ENCODE measurements at regions not wholly inside any gene's neighbourhood (a gene's known extent, or its start where the extent isn't known, plus 50 kb on each side); places are given as distances from the start of the nearest gene placed in this dataset.

- ChIA-PET POLR2A (ENCODE audit: low non-redundant PET) (no interaction called here), CTCF (no interaction called here)
- Histone ChIP-seq H3K27ac (ENCODE audit: low read depth, low read length, poor library complexity, severe bottlenecking) (no peak overlapping the region), H3K27me3 (replicated peaks; ENCODE audit: insufficient read depth, low read depth, low read length, poor library complexity) (peaks cover 20% of the 10 kb centered on the region), H3K4me3 (ENCODE audit: low read depth, low read length, poor library complexity, severe bottlenecking) (no peak overlapping the region), H3K4me1 (ENCODE audit: insufficient read depth, low read length, poor library complexity, severe bottlenecking) (no peaks in the 10 kb centered on the region), H3K9me3 (ENCODE audit: low read depth, low read length, poor library complexity, severe bottlenecking) (no peaks in the 10 kb centered on the region), H3K36me3 (ENCODE audit: insufficient read depth, low read length, poor library complexity, severe bottlenecking) (no peaks in the 10 kb centered on the region)
- intact Hi-C loops (cut with micrococcal nuclease; ENCODE audit: unreplicated experiment), result loop anchor here (10.0 kb wide), 1 partner anchor 366 kb away; no protein-coding TSS in a partner anchor
- no TSS peak for BruUV-seq (replicated peaks)
- TF ChIP-seq EZH2 (IDR thresholded peaks at IDR 0.05; ENCODE audit: borderline replicate concordance, low read depth, low read length, poor library complexity, severe bottlenecking), result no peak
- TF ChIP-seq, protein P1, sequence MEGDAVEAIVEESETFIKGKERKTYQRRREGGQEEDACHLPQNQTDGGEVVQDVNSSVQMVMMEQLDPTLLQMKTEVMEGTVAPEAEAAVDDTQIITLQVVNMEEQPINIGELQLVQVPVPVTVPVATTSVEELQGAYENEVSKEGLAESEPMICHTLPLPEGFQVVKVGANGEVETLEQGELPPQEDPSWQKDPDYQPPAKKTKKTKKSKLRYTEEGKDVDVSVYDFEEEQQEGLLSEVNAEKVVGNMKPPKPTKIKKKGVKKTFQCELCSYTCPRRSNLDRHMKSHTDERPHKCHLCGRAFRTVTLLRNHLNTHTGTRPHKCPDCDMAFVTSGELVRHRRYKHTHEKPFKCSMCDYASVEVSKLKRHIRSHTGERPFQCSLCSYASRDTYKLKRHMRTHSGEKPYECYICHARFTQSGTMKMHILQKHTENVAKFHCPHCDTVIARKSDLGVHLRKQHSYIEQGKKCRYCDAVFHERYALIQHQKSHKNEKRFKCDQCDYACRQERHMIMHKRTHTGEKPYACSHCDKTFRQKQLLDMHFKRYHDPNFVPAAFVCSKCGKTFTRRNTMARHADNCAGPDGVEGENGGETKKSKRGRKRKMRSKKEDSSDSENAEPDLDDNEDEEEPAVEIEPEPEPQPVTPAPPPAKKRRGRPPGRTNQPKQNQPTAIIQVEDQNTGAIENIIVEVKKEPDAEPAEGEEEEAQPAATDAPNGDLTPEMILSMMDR (conservative IDR thresholded peaks at IDR 0.05; ENCODE audit: low read depth, low read length), result no peak
- DNase-seq (ENCODE audit: low spot score), result no peak
Measured at GRCh38 chr22:22951035-22951434, 63.4 kb downstream of the IGLL5 start.

- no peak for DNase-seq (ENCODE audit: low spot score)
- Histone ChIP-seq H3K27me3 (replicated peaks; ENCODE audit: insufficient read depth, low read depth, low read length, poor library complexity) (peaks cover 20% of the 10 kb centered on the region), H3K27ac (ENCODE audit: low read depth, low read length, poor library complexity, severe bottlenecking) (no peak overlapping the region), H3K9me3 (ENCODE audit: low read depth, low read length, poor library complexity, severe bottlenecking) (no peaks in the 10 kb centered on the region), H3K36me3 (ENCODE audit: insufficient read depth, low read length, poor library complexity, severe bottlenecking) (no peaks in the 10 kb centered on the region), H3K4me1 (ENCODE audit: insufficient read depth, low read length, poor library complexity, severe bottlenecking) (no peaks in the 10 kb centered on the region), H3K4me3 (ENCODE audit: low read depth, low read length, poor library complexity, severe bottlenecking) (no peak overlapping the region)
- BruUV-seq (replicated peaks), result no TSS peak
- ChIA-PET POLR2A (ENCODE audit: low non-redundant PET) (no interaction called here), CTCF (no interaction called here)
- TF ChIP-seq, protein P1 (conservative IDR thresholded peaks at IDR 0.05; ENCODE audit: low read depth, low read length), result no peak
- intact Hi-C loops (cut with micrococcal nuclease; ENCODE audit: unreplicated experiment), result loop anchor here (10.0 kb wide), 1 partner anchor 368 kb away; no protein-coding TSS in a partner anchor
Measured at GRCh38 chr22:22952531-22953280, 65.1 kb downstream of the IGLL5 start.

- H3K36me3 ChIP-seq (ENCODE audit: insufficient read depth, low read length, poor library complexity, severe bottlenecking), result no peaks in the 10 kb centered on the region
- POLR2A ChIA-PET (ENCODE audit: low non-redundant PET), result no interaction called here
- no TSS peak for BruUV-seq (replicated peaks)
- H3K27me3 ChIP-seq (replicated peaks; ENCODE audit: insufficient read depth, low read depth, low read length, poor library complexity), result peaks cover 20% of the 10 kb centered on the region
- H3K9me3 ChIP-seq (ENCODE audit: low read depth, low read length, poor library complexity, severe bottlenecking), result no peaks in the 10 kb centered on the region
- H3K27ac ChIP-seq (ENCODE audit: low read depth, low read length, poor library complexity, severe bottlenecking), result no peak overlapping the region
- CTCF ChIA-PET, result interaction anchor here (0.6 to 0.7 kb wide), 2 partner anchors 8 to 599 kb away, joined by 3 to 4 read pairs; no protein-coding TSS in a partner anchor
- no peak for DNase-seq (ENCODE audit: low spot score)
- intact Hi-C loops (cut with micrococcal nuclease; ENCODE audit: unreplicated experiment), result loop anchor here (10.0 kb wide), 1 partner anchor 369 kb away; no protein-coding TSS in a partner anchor
- no peaks in the 10 kb centered on the region for H3K4me1 ChIP-seq (ENCODE audit: insufficient read depth, low read length, poor library complexity, severe bottlenecking)
- no peak for TF ChIP-seq EZH2 (IDR thresholded peaks at IDR 0.05; ENCODE audit: borderline replicate concordance, low read depth, low read length, poor library complexity, severe bottlenecking)
- TF ChIP-seq, protein P1 (conservative IDR thresholded peaks at IDR 0.05; ENCODE audit: low read depth, low read length), result no peak
- no peak overlapping the region for H3K4me3 ChIP-seq (ENCODE audit: low read depth, low read length, poor library complexity, severe bottlenecking)
Measured at GRCh38 chr22:22953791-22954190, 66.2 kb downstream of the IGLL5 start.
